ENCODE measurements at regions not wholly inside any gene's neighbourhood (a gene's known extent, or its start where the extent isn't known, plus 50 kb on each side); places are given as distances from the start of the nearest gene placed in this dataset.

GRCh38 chr3:25110642-25111041, 317.4 kb upstream of the RARB start:
- H3K4me3 ChIP-seq (ENCODE audit: low read depth, low read length), result no peak overlapping the region
- no peak for TF ChIP-seq CTCF (IDR thresholded peaks at IDR 0.05; ENCODE audit: low read depth, low read length)

DNA sequence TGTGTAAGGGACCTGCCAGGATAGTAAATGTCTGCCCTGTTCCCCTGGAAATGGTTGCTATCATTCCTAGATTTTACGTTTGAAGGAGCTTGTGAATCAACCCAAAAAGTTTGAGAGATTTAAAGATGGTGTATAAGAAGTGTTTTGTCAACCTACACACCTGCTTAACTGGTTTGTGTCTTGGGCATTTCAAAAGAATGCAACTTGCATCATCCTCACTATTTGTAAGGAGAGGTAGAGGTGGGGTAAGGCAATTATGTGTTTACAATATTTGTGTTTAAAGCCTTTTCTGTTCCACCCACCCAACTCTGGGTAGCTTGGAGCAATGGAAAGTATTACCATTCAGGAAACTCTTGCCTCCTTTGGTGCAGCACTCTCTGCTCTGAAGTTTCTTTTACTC, 314.2 kb upstream of the RARB start:
- no peak overlapping the region for H3K4me3 ChIP-seq (ENCODE audit: low read depth, low read length)
- no peak for TF ChIP-seq CTCF (IDR thresholded peaks at IDR 0.05; ENCODE audit: low read depth, low read length)

GRCh38 chr3:25114532-25114931, 313.5 kb upstream of the RARB start:
- no peak overlapping the region for H3K4me3 ChIP-seq (ENCODE audit: low read depth, low read length)
- no peak for TF ChIP-seq CTCF (IDR thresholded peaks at IDR 0.05; ENCODE audit: low read depth, low read length)

- no peak overlapping the region for H3K4me3 ChIP-seq (ENCODE audit: low read depth, low read length)
- no peak for TF ChIP-seq CTCF (IDR thresholded peaks at IDR 0.05; ENCODE audit: low read depth, low read length)
Measured at GRCh38 chr3:25117005-25117593, 311.0 kb upstream of the RARB start.

DNA sequence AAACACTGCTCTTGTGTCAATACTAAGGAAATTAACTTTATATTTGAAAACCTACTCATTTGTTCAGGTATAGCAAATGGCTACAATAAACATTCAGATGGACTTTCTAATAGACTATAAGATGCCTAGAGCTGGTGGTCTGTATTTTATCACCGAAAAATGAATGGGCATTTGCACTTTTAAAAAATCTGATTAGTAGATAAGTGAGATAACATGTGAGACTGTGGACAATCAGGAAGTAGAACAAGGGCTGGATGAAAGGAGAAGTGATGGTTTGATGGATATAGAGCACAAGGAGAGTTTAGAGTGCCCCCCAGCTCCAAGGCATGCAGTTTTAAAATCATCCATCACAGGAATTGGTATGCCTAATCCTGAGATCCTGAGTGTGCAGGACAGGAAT, 308.4 kb upstream of the RARB start:
- H3K4me3 ChIP-seq (ENCODE audit: low read depth, low read length), result no peak overlapping the region
- no peak for TF ChIP-seq CTCF (IDR thresholded peaks at IDR 0.05; ENCODE audit: low read depth, low read length)

DNA sequence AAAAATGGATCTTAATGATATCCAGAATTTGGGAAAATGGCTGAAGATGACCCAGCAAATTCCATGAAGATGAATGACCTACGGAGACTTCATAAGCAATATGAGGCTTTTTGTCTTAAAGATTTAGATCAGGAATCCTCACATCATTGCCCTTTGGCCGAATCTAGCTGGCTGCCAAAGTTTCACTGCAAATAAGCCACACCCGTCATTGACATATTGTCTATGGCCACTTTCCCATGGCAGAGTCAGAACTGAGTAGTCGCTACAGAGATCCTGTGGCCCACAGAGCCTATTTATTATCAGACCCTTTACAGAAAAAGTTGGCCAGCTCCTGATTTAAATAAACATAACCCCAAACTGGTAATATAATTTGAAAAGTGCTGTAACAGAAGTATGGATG, 307.4 kb upstream of the RARB start:
- TF ChIP-seq CTCF (IDR thresholded peaks at IDR 0.05; ENCODE audit: low read depth, low read length), result no peak
- no peak overlapping the region for H3K4me3 ChIP-seq (ENCODE audit: low read depth, low read length)

GRCh38 chr3:25125201-25125600, 302.9 kb upstream of the RARB start:
- no peak overlapping the region for H3K4me3 ChIP-seq (ENCODE audit: low read depth, low read length)
- TF ChIP-seq CTCF (IDR thresholded peaks at IDR 0.05; ENCODE audit: low read depth, low read length), result no peak

Data from WI38 (cell line).